ENCODE measurements at regions not wholly inside any gene's neighbourhood (a gene's known extent, or its start where the extent isn't known, plus 50 kb on each side); places are given as distances from the start of the nearest gene placed in this dataset.

DNA sequence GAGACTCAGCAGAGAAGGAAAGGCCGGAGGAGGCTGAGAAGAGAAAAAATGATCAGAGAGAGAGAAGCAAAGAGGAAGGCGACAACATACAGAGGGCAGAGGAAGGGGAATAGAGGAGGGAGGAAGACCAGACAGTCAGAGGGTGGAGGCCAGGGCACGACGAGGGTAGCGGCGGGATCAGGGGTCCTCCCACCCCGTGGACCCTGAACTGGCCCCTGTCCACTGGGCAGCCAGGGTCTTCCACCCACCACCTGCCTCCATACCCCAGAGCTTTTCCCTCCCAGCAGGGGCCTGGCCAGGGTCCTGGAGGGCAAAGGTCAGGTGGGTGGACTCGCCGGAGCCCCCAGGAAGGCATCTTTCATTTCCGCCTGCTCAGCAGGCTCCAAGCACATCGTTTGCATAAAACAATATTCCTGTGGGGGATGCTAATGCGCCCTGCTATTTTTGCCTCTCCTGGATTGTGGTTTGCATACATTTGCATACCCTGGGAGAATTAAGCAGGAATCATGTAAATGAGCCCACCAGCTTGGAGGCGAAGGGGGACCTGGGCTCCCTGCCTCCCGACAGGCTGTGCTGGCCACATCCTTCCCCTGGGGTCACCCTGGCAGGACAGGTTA is 394.1 kb downstream of the MN1 start:
- DNase-seq (ENCODE audit: low read depth) = no peak
- H3K4me3 ChIP-seq (ENCODE audit: low read depth, low read length) = no peak overlapping the region
- TF ChIP-seq, protein P1, sequence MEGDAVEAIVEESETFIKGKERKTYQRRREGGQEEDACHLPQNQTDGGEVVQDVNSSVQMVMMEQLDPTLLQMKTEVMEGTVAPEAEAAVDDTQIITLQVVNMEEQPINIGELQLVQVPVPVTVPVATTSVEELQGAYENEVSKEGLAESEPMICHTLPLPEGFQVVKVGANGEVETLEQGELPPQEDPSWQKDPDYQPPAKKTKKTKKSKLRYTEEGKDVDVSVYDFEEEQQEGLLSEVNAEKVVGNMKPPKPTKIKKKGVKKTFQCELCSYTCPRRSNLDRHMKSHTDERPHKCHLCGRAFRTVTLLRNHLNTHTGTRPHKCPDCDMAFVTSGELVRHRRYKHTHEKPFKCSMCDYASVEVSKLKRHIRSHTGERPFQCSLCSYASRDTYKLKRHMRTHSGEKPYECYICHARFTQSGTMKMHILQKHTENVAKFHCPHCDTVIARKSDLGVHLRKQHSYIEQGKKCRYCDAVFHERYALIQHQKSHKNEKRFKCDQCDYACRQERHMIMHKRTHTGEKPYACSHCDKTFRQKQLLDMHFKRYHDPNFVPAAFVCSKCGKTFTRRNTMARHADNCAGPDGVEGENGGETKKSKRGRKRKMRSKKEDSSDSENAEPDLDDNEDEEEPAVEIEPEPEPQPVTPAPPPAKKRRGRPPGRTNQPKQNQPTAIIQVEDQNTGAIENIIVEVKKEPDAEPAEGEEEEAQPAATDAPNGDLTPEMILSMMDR (IDR thresholded peaks at IDR 0.05; ENCODE audit: insufficient read depth, low read length, poor library complexity, severe bottlenecking) = no peak

GRCh38 chr22:27408068-27408467 is 393.5 kb downstream of the MN1 start:
- no peaks in the 10 kb centered on the region for H3K27me3 ChIP-seq (ENCODE audit: control insufficient read depth, insufficient read depth, low read length)
- no peak for DNase-seq (ENCODE audit: low read depth)
- H3K4me3 ChIP-seq (ENCODE audit: low read depth, low read length) = no peak overlapping the region
- TF ChIP-seq, protein P1 (IDR thresholded peaks at IDR 0.05; ENCODE audit: insufficient read depth, low read length, poor library complexity, severe bottlenecking) = no peak
- no peaks in the 10 kb centered on the region for H3K36me3 ChIP-seq (ENCODE audit: control insufficient read depth, insufficient read depth, low read length)

More for the DNA sequence above, 394.1 kb downstream of the MN1 start:
- Histone ChIP-seq H3K36me3 (ENCODE audit: control insufficient read depth, insufficient read depth, low read length) (no peaks in the 10 kb centered on the region), H3K27me3 (ENCODE audit: control insufficient read depth, insufficient read depth, low read length) (no peaks in the 10 kb centered on the region)

DNA sequence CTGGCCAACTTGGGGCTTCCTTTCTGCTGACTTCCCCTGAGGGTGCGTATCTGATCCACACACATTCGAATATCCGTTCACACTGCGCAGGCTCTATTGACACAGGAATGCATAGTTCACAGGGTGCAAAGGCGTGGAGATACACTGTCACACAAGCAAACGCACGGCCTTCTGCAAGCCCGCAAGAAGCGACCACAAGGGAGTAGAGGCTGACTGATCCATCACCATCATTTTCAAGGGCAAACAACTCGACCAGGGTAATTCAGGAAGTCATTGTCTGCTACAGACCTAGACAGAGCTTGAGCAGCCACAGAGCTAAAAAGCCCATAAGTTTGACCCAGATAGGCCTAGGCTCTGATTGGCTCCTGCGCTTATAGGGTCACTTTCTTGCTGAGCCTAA is 392.3 kb downstream of the MN1 start:
- no peak for DNase-seq (ENCODE audit: low read depth)
- Histone ChIP-seq H3K27me3 (ENCODE audit: control insufficient read depth, insufficient read depth, low read length) (no peaks in the 10 kb centered on the region), H3K36me3 (ENCODE audit: control insufficient read depth, insufficient read depth, low read length) (no peaks in the 10 kb centered on the region), H3K4me3 (ENCODE audit: low read depth, low read length) (no peak overlapping the region)
- TF ChIP-seq, protein P1 (IDR thresholded peaks at IDR 0.05; ENCODE audit: insufficient read depth, low read length, poor library complexity, severe bottlenecking) = peak; percentile 7

DNA sequence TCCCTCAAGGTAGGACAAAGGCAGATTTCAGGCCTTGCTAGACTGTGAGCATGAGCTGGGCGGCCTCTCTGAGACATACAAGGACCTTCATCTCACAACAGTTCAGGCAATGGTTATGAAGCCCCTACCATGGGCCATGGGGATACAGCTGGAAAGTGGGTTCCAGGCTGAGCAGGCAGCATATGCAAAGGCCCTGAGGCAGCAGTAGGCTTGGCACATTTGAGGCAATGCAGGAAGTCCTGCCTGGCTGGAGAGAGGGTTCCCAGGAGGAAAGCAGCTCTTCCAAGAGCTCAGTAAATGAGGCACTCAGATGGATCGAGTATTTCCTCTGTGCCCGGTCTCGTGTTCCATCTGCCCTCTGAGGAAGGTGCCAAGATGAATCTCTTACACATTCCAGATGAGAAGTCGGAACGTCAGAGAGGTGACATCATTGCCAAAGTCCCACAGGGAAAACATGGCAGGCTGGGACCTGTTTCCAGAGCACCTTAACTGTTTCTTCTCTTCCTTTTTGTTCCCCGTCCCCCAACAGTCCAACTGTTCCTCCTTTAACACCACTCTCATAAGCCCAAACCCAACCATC is 388.6 kb downstream of the MN1 start:
- H3K27me3 ChIP-seq (ENCODE audit: control insufficient read depth, insufficient read depth, low read length) = no peaks in the 10 kb centered on the region
- no peak overlapping the region for H3K4me3 ChIP-seq (ENCODE audit: low read depth, low read length)
- DNase-seq (ENCODE audit: low read depth) = no peak
- H3K36me3 ChIP-seq (ENCODE audit: control insufficient read depth, insufficient read depth, low read length) = no peaks in the 10 kb centered on the region
- TF ChIP-seq, protein P1 (IDR thresholded peaks at IDR 0.05; ENCODE audit: insufficient read depth, low read length, poor library complexity, severe bottlenecking) = no peak

DNA sequence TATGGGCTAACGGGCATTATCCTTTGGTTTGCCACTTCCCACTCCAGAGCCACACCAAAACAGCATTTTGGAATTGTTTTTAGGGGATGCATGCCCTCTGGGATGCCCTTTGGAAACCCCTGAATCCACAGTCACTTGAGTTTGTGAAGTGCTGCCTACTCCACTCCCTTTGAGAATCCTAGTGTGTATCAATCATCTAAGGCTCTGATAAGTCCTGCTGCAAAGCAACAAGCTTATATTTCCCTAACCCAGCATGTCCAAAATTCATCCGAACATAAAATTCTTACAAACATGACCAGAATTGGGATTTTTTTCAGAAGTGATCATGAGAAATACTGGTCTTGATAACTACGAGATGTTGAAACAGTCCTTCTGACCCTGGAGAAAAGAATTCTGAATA is 387.9 kb downstream of the MN1 start:
- H3K27me3 ChIP-seq (ENCODE audit: control insufficient read depth, insufficient read depth, low read length) = no peaks in the 10 kb centered on the region
- no peak overlapping the region for H3K4me3 ChIP-seq (ENCODE audit: low read depth, low read length)
- no peaks in the 10 kb centered on the region for H3K36me3 ChIP-seq (ENCODE audit: control insufficient read depth, insufficient read depth, low read length)
- no peak for DNase-seq (ENCODE audit: low read depth)
- TF ChIP-seq, protein P1 (IDR thresholded peaks at IDR 0.05; ENCODE audit: insufficient read depth, low read length, poor library complexity, severe bottlenecking) = no peak

Measured in kidney epithelial cell (primary cell).